ENCODE measurements at regions not wholly inside any gene's neighbourhood (a gene's known extent, or its start where the extent isn't known, plus 50 kb on each side); places are given as distances from the start of the nearest gene placed in this dataset.

DNA sequence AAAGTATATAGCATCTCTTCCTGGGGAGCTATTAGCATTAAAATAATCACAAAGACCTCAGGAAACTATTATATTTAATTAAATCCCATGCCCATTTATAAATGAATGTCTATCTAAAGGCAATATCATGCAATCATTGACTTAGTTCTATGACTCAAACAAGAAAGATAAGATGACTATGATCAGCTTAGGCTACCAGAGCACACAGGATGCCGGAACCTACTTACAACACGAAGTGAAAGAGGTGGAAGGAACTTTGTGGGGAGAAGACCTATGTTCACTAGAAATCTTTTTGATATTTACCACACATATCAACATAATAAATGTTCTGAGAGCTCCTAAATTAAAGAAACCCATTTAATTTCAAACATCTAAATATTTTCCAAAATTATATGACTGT, 344.2 kb upstream of the CYLC2 start:
- TF ChIP-seq, protein P1, sequence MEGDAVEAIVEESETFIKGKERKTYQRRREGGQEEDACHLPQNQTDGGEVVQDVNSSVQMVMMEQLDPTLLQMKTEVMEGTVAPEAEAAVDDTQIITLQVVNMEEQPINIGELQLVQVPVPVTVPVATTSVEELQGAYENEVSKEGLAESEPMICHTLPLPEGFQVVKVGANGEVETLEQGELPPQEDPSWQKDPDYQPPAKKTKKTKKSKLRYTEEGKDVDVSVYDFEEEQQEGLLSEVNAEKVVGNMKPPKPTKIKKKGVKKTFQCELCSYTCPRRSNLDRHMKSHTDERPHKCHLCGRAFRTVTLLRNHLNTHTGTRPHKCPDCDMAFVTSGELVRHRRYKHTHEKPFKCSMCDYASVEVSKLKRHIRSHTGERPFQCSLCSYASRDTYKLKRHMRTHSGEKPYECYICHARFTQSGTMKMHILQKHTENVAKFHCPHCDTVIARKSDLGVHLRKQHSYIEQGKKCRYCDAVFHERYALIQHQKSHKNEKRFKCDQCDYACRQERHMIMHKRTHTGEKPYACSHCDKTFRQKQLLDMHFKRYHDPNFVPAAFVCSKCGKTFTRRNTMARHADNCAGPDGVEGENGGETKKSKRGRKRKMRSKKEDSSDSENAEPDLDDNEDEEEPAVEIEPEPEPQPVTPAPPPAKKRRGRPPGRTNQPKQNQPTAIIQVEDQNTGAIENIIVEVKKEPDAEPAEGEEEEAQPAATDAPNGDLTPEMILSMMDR (IDR thresholded peaks at IDR 0.05), result no peak
- TF ChIP-seq EP300 (IDR thresholded peaks at IDR 0.05), result no peak

Measured in upper lobe of left lung (tissue), 4 donors.